TTC549 (cell line): ENCODE measurements at regions not wholly inside any gene's neighbourhood (a gene's known extent, or its start where the extent isn't known, plus 50 kb on each side); places are given as distances from the start of the nearest gene placed in this dataset.
"Not testable (repeated sequence)": the region's sequence is repeated elsewhere in the genome, so short reads cannot be mapped to it uniquely, and the experiment has no call there.

Experiments used
- FAIRE-seq: peaks from 2 replicates; lab custom pipeline; 2012; peaks lifted over from hg19 to GRCh38; lab: Jason Lieb, UNC

DNA sequence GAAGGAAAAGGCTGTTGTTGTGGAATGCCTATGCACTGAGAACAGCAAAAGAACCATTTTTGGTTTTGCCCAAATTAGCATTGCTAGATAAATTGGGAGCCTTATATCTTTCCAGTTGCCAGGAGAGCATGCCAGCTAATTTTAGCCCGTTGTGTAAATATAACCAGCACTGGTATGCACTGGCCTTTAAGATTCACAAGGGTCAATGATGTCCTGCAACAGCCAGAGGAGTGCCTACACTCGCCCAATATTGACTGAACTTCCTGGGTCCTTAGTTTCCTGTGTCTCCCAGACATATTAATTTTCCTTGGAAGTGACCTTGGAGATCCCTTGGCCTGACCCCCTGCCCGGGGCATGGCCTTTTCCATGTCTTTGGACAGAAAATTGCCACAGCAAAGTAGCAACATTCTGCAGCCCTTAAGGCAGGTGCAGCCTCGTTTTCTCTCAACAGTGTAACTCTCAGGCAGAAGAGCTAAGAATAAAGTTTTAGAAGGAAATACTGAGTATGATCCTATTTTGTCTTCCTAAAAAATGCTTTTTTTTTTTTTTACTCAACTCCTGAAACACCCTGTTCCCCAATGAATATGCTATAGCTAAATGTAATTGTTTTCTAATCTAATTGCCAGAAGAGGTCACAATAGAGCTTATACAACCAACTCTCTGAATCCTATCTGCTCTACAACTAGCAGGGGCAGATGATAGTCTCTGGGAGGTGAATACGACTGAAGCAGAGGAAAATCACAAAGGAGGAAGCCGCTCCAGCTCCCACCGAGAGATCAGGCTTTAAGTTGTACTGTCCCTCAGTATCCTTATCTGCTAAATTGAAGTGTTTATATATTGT lies 131.9 kb upstream of the PCGF5 start:
- no peak for FAIRE-seq

DNA sequence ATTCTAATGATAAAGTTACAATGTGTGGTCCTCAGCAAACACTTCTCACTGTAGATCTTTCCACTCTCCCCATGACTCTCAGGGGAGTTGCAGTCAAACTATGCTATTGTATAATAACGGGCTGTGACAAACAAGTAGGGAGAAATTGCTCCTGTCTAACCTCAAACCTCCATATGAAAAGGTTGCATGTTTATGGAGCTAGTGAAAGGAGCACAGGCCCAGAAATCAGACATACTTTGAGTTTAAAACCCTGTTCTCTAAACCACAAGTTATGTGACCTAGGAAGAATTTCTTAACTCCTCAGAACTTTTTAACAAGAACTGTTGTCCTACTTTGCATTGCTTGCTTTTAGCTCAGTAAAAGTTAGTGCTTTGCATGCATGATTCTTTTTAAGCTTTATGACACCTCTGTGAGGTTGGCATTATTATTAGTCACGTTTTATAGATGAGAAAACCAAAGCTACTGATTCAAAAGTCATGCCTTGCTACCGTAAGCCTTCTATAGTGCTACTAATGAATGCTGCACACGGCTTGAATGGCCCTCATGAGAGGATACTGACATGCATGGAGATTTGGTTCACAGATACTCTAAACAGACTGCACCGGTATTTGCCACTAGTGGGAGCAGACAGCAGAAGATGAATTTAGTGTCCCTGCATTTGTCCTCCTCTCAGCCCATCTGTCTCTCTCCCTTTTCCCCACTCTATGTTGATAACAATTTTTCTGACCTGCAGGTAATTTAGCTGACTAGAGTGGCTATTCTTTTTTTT lies 129.5 kb upstream of the PCGF5 start:
- FAIRE-seq = no peak

DNA sequence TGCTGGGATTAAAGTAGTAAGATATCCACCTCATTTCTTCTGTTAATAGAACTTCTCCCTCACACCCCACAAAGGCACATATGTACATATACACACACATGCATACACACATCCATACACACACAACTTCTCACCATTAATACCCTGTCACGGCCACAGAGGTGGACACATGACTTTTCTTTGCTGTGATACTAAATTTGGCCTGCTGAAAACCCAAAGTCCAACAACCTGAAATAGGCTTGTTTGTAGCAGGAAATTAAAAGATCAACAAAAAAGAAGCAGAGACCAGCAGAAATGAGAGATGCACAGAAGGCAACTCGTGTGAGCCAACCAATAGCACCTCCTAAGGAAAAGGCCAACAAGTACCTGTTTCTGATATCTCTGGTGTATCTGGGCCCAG lies 128.7 kb upstream of the PCGF5 start:
- no peak for FAIRE-seq

GRCh38 chr10:91096274-91096673 lies 124.2 kb upstream of the PCGF5 start:
- no peak for FAIRE-seq

- FAIRE-seq = no peak
These were observed 123.2 kb upstream of the PCGF5 start for GRCh38 chr10:91097313-91097712.

DNA sequence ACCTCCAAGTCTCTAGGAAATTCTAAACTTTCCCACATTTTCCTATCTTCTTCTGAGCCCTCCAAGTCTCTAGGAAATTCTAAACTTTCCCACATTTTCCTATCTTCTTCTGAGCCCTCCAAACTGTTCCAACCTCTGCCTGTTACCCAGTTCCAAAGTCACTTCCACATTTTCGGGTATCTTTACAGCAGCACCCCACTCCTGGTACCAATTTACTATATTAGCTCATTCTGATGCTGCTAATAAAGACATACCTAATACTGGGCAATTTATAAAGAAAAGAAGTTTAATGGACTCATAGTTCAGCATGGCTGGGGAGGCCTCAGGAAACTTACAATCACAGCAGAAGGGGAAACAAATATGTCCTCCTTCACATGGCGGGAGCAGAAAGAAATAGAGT lies 122.4 kb upstream of the PCGF5 start:
- FAIRE-seq = not testable (repeated sequence)

- no peak for FAIRE-seq
These were observed 116.9 kb upstream of the PCGF5 start for GRCh38 chr10:91103384-91104192.

DNA sequence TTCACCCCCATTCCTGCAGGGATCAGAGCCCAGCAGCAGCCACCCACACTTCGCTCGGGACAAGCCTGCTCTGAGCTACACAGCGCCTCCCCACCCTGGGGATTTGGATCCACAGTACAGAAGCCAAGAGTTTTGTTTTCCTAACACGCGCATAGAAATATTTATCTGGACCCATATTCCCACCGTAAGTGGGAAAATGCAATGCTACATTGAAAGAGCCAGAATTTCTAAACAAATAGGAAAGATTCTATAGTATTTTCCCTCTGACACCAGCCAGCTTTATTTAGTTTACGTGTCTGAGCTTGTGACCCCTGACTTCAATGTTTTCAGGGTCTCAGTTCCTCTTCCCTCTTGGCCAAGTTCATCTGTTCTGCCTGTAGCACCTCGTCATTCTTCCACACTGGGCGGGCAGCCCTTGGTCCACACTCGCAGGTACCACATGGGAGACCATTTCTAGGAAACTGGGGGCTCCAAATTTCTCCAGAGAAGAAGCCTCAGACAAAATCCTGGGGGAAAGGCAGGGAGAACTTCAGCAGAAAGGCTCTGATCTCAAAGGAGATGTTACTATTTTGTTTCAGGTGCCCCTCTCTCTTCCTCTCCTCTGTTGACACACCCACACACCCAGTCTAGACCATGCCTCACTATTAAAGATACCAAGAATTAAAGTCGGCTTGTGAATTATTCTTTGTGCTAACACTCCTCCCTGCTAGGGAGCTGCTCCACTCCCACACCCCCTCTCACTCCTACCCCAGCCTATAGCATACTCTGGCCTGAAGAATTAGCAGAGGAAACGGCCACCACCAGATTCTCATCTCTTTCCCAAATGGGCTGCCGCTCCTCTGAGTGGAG lies 116.0 kb upstream of the PCGF5 start:
- no peak for FAIRE-seq

- FAIRE-seq = no peak
These were observed 115.2 kb upstream of the PCGF5 start for GRCh38 chr10:91105269-91105668.

DNA sequence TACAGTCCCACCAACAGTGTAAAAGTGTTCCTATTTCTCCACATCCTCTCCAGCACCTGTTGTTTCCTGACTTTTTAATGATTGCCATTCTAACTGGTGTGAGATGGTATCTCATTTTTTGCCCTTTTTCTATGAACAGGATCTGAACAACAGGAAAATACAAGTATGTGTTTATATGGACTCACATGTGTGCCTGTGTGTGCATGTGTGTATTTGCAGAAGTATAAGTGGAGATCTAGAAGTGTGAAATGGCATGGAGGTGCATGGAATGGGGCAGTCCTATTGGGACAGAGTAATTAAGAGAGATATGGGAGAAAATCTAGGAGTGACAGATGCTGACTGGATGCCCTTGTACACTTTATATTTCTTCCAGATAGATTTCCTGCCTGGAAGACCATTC lies 111.6 kb upstream of the PCGF5 start:
- no peak for FAIRE-seq

DNA sequence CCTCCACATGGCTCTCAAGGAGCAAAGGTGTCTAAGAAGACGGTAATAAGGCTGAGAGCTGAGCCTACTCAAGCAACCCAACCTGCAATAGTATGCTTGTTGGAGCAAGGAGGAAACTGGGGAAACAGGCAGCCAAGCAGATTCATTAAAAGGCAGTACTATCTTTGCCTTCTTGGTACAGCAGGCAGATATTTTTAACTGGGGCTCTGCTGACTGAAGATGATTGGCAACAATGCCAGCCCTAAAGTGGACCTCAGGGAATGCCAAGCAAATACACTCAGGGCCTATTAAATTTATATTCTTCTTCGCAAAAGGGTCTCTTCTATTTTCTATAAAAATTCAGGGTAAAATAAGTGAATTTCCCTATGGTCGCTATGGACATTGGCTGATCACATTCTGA lies 109.4 kb upstream of the PCGF5 start:
- no peak for FAIRE-seq

DNA sequence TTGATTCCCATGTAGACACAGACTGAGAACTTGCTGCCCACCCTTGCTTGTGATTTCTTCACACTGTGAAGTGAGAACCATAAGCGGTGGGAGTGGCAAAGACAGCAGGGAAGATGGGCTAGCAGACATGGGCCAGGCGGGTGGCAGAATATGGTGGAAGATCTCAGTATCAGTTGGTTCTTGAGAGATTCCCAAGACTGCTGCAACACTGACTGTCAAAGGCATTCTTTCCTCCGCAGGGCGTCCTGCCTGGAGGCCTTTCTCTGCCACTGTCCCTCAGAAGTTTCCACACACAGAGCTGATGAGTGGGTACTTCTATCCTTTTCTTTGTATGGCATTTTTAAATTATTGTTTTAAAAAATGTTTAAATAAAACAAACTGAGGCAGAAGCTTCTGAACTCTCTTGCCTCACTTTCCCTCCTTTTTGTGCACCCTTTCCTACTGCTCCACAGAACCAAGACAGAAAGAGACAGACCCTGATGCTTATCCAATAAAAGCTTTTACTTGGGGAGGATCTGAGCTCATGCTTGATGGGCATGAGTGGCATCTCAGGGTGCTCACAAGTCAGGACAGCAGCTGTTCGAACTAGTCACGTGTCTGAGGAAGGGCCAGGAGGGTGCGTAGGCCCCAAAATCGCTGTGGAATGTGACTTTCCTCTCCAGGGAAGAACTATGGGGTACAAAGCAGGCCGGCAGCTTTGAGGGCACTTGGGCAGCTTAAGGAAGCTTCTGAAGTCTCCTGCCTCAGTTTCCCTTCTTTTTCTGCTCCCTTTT lies 104.7 kb upstream of the PCGF5 start:
- no peak for FAIRE-seq

DNA sequence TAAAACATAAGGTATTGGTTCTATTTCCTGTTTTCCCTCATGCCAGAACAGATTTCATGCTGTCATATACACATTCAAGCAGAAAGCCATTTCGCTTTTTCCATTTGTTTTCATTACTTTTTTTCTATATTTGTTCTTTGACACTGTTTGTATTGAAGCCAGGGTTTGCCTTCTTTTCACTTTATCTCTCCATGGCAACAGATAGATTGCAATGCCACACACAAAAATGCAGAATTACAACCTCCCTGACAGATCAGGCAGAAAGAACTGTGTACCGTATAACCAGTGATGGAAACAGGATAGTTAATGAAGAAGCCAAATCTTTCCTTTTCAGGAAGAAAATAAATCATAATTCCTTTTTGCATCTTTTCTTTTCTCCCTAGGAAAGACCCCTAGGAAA lies 103.0 kb upstream of the PCGF5 start:
- FAIRE-seq = no peak

DNA sequence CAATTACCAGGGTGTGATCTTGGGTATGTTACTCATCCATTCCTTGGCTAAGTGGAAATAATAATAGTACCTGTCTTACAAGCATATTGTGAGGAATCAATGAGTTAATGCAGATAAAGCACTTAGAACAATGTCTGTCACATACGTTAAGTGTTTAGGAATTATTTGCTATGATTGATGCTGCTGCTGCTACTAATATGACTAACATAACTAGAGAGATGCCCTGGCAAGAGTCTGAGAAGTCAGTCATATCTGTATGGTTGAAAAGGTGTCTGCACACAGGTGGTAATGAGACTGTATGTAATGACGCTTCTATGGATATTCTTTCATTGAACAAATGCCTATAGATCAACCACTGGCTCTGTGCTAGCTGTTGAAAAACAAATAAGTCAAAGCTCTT lies 100.1 kb upstream of the PCGF5 start:
- FAIRE-seq = no peak

GRCh38 chr10:91123261-91123660 lies 97.2 kb upstream of the PCGF5 start:
- FAIRE-seq = no peak

DNA sequence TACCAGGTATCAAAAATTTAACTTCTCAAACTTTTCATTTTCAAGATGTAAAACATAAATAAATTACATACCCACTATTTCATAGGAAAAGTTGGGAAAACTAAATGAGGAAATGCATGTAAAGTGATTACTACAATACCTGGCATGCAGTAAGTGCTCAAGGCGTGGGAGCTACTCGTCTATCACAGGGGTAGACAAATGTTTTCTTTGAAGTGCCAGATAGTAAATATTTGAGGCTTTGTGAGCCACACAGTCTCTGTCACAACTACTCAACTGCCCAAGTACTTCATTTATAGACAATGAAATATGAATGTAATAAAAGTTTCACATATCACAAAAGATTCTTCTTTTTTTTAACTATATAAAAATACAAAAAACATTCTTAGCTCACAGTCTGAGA lies 96.4 kb upstream of the PCGF5 start:
- no peak for FAIRE-seq

DNA sequence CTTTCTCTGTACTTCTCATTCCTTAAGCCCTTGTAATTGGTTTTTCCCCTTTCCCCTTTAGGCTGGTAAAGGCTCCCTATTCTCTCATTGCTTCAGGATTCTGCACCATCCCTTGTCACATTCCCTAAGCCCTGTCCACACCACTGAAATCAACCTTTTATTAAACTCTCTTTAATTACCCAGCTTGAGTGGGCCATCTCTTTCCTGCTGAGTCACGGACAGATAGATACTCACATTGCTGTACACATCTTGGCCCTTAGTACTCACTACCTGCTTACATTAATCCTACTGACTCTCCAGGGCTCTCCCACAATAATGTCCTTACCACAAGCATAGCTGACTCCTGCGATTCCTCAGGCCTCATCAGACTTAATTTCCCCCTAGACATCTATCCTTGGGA lies 94.0 kb upstream of the PCGF5 start:
- no peak for FAIRE-seq

- FAIRE-seq = no peak
These were observed 93.0 kb upstream of the PCGF5 start for GRCh38 chr10:91127341-91128082.

DNA sequence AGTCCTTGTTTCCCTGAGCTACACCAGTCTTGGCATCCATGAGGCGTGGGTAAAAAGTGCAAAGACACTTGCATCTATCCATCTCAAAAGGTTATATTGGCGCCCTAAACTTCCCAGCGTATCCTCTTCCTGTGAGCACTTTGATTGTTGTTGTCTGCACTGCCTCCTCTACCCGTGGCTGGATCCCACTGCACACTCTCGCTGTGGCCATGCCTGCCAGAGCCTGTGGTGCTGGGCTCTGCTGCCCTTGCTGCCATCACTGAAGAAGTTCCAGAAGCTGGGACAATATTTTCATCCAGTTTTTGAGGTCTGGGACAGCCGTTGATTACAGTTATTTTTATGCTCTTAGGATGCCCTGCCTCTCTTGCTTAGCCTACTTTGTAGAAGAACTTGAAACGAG lies 85.3 kb upstream of the PCGF5 start:
- no peak for FAIRE-seq

DNA sequence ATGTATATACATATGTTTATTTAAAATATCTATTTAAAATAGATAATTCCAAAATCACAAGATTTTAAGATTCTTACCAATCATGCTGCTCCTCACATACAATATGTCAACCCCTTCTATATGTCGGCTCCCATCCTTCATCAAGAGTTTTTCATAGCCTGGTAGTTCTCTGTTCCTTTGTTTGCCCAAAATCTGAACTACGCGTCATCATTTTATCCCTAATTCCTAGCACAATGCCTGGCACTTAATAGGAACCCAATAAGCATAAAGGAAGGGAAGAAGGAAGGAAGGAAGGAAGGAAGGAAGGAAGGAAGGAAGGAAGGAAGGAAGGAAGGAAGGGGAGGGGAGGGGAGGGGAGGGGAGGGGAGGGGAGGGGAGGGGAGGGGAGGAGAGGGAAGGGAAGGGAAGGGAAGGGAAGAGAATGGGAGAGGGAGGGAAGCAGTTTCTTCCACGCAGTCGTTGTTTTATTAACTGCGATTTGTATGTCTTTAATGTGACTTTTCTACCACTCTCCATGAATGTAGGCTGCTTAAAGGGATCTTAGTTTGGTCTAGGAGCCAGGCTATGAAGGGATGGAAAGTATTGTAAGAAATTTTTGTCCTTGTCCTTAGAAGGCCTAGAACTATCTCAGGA lies 83.3 kb upstream of the PCGF5 start:
- FAIRE-seq = no peak
